ENCODE measurements at regions not wholly inside any gene's neighbourhood (a gene's known extent, or its start where the extent isn't known, plus 50 kb on each side); places are given as distances from the start of the nearest gene placed in this dataset.

- DNase-seq (ENCODE audit: low read depth in 1 of 2, low spot score in 1 of 2): no peak
- H3K27ac ChIP-seq: no peak overlapping the region
- no peaks in the 10 kb centered on the region for H3K27me3 ChIP-seq
- TF ChIP-seq CTCF (IDR thresholded peaks at IDR 0.05; ENCODE audit: low read depth, low read length): no peak
- no peaks in the 10 kb centered on the region for H3K9me3 ChIP-seq (ENCODE audit: low read depth)
- H3K4me3 ChIP-seq: no peak overlapping the region
- no peaks in the 10 kb centered on the region for H3K36me3 ChIP-seq
- H3K4me1 ChIP-seq (ENCODE audit: low read depth): no peaks in the 10 kb centered on the region
Measured at GRCh38 chr6:81856872-81857271, 104.4 kb upstream of the TENT5A start.

DNA sequence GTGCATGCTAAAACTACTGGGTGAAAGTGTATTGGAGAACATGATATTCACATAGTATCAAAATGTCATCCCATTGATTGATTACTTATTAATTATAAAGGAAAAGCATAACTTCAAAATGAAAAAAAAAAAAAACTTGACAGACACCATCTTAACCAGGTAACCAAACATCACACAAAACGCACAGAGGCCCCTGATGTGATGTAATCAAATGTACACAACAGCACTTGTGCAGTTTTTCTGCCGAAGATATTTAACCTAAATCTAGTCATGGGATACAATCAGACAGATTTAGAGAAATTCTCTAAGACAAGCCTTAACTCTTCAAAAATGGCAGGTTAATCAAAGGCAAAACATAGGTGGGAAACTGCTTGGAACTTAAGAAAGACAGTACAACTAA, 102.0 kb upstream of the TENT5A start:
- no peaks in the 10 kb centered on the region for H3K36me3 ChIP-seq
- no peak overlapping the region for H3K4me3 ChIP-seq
- no peak overlapping the region for H3K27ac ChIP-seq
- no peaks in the 10 kb centered on the region for H3K27me3 ChIP-seq
- H3K4me1 ChIP-seq (ENCODE audit: low read depth): no peaks in the 10 kb centered on the region
- TF ChIP-seq CTCF (IDR thresholded peaks at IDR 0.05; ENCODE audit: low read depth, low read length): no peak
- no peaks in the 10 kb centered on the region for H3K9me3 ChIP-seq (ENCODE audit: low read depth)
- no peak for DNase-seq (ENCODE audit: low read depth in 1 of 2, low spot score in 1 of 2)

DNA sequence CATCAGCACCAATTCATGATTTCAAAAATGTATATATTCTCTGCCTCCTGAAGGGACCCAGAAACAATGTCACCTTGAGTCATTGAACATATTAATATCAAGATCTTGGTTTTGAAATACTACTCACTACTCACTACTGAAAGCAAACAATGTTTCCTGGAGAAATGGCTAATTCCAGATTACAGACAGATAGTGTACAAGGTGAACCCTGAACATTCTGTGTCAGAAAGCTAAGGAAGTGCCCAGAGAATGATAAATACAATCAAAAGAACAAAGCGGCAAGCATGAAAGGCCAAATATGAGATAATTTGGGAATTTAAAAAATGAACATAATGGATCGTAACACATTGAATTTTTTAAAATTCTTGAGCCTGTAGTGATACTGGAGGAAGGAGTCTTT, 101.5 kb upstream of the TENT5A start:
- Histone ChIP-seq H3K4me3 (no peak overlapping the region), H3K4me1 (ENCODE audit: low read depth) (no peaks in the 10 kb centered on the region), H3K36me3 (no peaks in the 10 kb centered on the region), H3K27ac (no peak overlapping the region), H3K9me3 (ENCODE audit: low read depth) (no peaks in the 10 kb centered on the region), H3K27me3 (no peaks in the 10 kb centered on the region)
- DNase-seq (ENCODE audit: low read depth in 1 of 2, low spot score in 1 of 2): no peak
- no peak for TF ChIP-seq CTCF (IDR thresholded peaks at IDR 0.05; ENCODE audit: low read depth, low read length)

- Histone ChIP-seq H3K9me3 (ENCODE audit: low read depth) (no peaks in the 10 kb centered on the region), H3K4me3 (no peak overlapping the region), H3K27ac (no peak overlapping the region), H3K4me1 (ENCODE audit: low read depth) (no peaks in the 10 kb centered on the region), H3K27me3 (no peaks in the 10 kb centered on the region), H3K36me3 (no peaks in the 10 kb centered on the region)
- no peak for DNase-seq (ENCODE audit: low read depth in 1 of 2, low spot score in 1 of 2)
- no peak for TF ChIP-seq CTCF (IDR thresholded peaks at IDR 0.05; ENCODE audit: low read depth, low read length)
Measured at GRCh38 chr6:81849248-81849647, 96.8 kb upstream of the TENT5A start.

DNA sequence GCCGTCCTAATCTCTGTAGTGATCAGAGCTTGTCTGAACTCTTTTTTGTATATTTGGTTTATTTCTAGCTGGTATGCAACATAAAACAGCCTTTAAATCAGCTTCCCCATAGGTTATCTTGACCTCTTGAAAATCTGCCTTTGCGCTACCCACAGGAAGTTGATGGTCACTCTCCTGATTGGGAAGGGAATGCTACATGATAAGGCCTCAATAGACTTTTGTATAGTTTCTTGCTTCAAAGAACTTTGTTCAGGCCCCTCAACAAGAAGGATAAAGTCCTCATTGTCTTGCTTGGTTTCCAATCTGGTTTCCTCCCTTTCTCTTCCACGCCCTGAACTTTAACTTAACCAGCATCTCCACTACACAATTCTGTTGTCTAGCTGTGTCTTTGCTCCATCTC, 95.4 kb upstream of the TENT5A start:
- DNase-seq (ENCODE audit: low read depth in 1 of 2, low spot score in 1 of 2): peak in 1 of 2 donors; percentile 41
- Histone ChIP-seq H3K27ac (no peak overlapping the region), H3K4me3 (no peak overlapping the region), H3K9me3 (ENCODE audit: low read depth) (no peaks in the 10 kb centered on the region), H3K27me3 (no peaks in the 10 kb centered on the region), H3K36me3 (no peaks in the 10 kb centered on the region), H3K4me1 (ENCODE audit: low read depth) (no peaks in the 10 kb centered on the region)
- TF ChIP-seq CTCF (IDR thresholded peaks at IDR 0.05; ENCODE audit: low read depth, low read length): no peak

- H3K4me3 ChIP-seq: no peak overlapping the region
- peak in 1 of 2 donors; percentile 50 for DNase-seq (ENCODE audit: low read depth in 1 of 2, low spot score in 1 of 2)
- TF ChIP-seq CTCF (IDR thresholded peaks at IDR 0.05; ENCODE audit: low read depth, low read length): no peak
- no peaks in the 10 kb centered on the region for H3K27me3 ChIP-seq
- H3K36me3 ChIP-seq: no peaks in the 10 kb centered on the region
- H3K9me3 ChIP-seq (ENCODE audit: low read depth): no peaks in the 10 kb centered on the region
- H3K27ac ChIP-seq: no peak overlapping the region
- no peaks in the 10 kb centered on the region for H3K4me1 ChIP-seq (ENCODE audit: low read depth)
Measured at GRCh38 chr6:81844686-81845085, 92.2 kb upstream of the TENT5A start.
